GM23338 (cell line): ENCODE measurements at regions not wholly inside any gene's neighbourhood (a gene's known extent, or its start where the extent isn't known, plus 50 kb on each side); places are given as distances from the start of the nearest gene placed in this dataset.

Experiments
- ATAC-seq: fragments of 200-7000 bp; cut with Tn5 transposase; 3 replicates; pipeline ENCODE4 v1.9.1; 2020
- DNase-seq: peaks from one replicate; pipeline ENCODE4 v3.0.0-alpha.2; 2015; ENCODE audit warnings: low spot score
- H2AFZ ChIP-seq: fragments of 200-600 bp; sonication (generic); 2 replicates; pipeline ENCODE4 v1.8.0; 2016; ENCODE audit warnings: antibody characterized with exemption, mild to moderate bottlenecking, moderate library complexity
- H3F3A ChIP-seq: fragments of 200-600 bp; sonication (generic); replicated peaks from 2 replicates; pipeline ENCODE4 v1.8.0; 2017; ENCODE audit warnings: antibody characterized with exemption, mixed run types, low read depth
- H3K27ac ChIP-seq: fragments of 200-600 bp; sonication (generic); 2 replicates; pipeline ENCODE4 v1.6.1; 2016; ENCODE audit warnings: low read depth
- H3K27me3 ChIP-seq: fragments of 200-600 bp; sonication (generic); 2 replicates; pipeline ENCODE4 v1.8.0; 2016; ENCODE audit warnings: mild to moderate bottlenecking, mixed run types, moderate library complexity; ENCODE audit not compliant: insufficient read depth
- H3K36me3 ChIP-seq: fragments of 200-600 bp; sonication (generic); 2 replicates; pipeline ENCODE4 v1.8.0; 2016; ENCODE audit warnings: mild to moderate bottlenecking; ENCODE audit not compliant: insufficient read depth
- H3K4me1 ChIP-seq: fragments of 200-600 bp; sonication (generic); 2 replicates; pipeline ENCODE4 v1.8.0; 2016; ENCODE audit warnings: mild to moderate bottlenecking, moderate library complexity; ENCODE audit not compliant: insufficient read depth
- H3K4me2 ChIP-seq: fragments of 200-600 bp; sonication (generic); 2 replicates; pipeline ENCODE4 v1.7.1; 2017; ENCODE audit warnings: mixed run types
- H3K4me3 ChIP-seq: fragments of 200-600 bp; sonication (generic); 2 replicates; pipeline ENCODE4 v1.6.1; 2016; ENCODE audit warnings: mixed run types
- H3K79me2 ChIP-seq: fragments of 200-600 bp; sonication (generic); replicated peaks from 2 replicates; pipeline ENCODE4 v1.8.0; 2017; ENCODE audit warnings: mild to moderate bottlenecking; ENCODE audit not compliant: insufficient read depth
- H3K9me2 ChIP-seq: fragments of 200-600 bp; sonication (generic); 2 replicates; pipeline ENCODE4 v1.8.0; 2017; ENCODE audit not compliant: insufficient read depth
- H4K20me1 ChIP-seq: fragments of 200-600 bp; sonication (generic); replicated peaks from 2 replicates; pipeline ENCODE4 v1.8.0; 2017; ENCODE audit warnings: mild to moderate bottlenecking; ENCODE audit not compliant: insufficient read depth
- H3K27ac Mint-ChIP-seq: 2 replicates; pipeline ENCODE4 v1.8.0; 2020; ENCODE audit warnings: inconsistent platforms, mild to moderate bottlenecking, moderate library complexity, mixed read lengths
- H3K27me3 Mint-ChIP-seq: 3 replicates; pipeline ENCODE4 v1.8.0; 2022; ENCODE audit warnings: low read depth, mild to moderate bottlenecking, moderate library complexity, mixed read lengths, inconsistent platforms; ENCODE audit not compliant: insufficient read depth, poor library complexity
- H3K36me3 Mint-ChIP-seq: 3 replicates; pipeline ENCODE4 v1.8.0; 2021; ENCODE audit warnings: low read depth, mild to moderate bottlenecking, inconsistent platforms, moderate library complexity, mixed read lengths
- H3K4me1 Mint-ChIP-seq: 3 replicates; pipeline ENCODE4 v1.8.0; 2020; ENCODE audit warnings: mild to moderate bottlenecking, inconsistent platforms, mixed read lengths
- H3K4me3 Mint-ChIP-seq: 3 replicates; pipeline ENCODE4 v1.8.0; 2021; ENCODE audit warnings: moderate library complexity, mild to moderate bottlenecking, inconsistent platforms, mixed read lengths
- H3K9me3 Mint-ChIP-seq: 3 replicates; pipeline ENCODE4 v1.8.0; 2020; ENCODE audit warnings: moderate library complexity, mild to moderate bottlenecking, inconsistent platforms, mixed read lengths
- CREB1 ChIP-seq: fragments of 250-450 bp; sonication (Bioruptor Pico); IDR thresholded peaks from 2 replicates; pipeline ENCODE4 v1.5.0; 2020; ENCODE audit warnings: low read depth, mild to moderate bottlenecking, moderate library complexity
- CTCF ChIP-seq, 2 experiments: fragments of 200-600 bp in 1 of 2; sonication (generic) in 1 of 2; conservative IDR thresholded peaks; 2 replicates each; pipeline versions ENCODE4 v1.5.1 to v1.6.1; 2016 to 2017; ENCODE audit warnings: antibody characterized with exemption in 2 of 2, low read depth in 2 of 2, mild to moderate bottlenecking in 2 of 2, moderate library complexity in 1 of 2
- ETS1 ChIP-seq: IDR thresholded peaks from 2 replicates; pipeline ENCODE4 v1.6.1; 2016; ENCODE audit warnings: antibody characterized with exemption
- EZH2 ChIP-seq: fragments of 200-600 bp; sonication (generic); IDR thresholded peaks from one replicate; pipeline ENCODE4 v1.8.0; 2017; ENCODE audit warnings: antibody characterized with exemption, mild to moderate bottlenecking, low read depth; ENCODE audit not compliant: unreplicated experiment
- EZH2phosphoT487 ChIP-seq: fragments of 200-600 bp; sonication (generic); IDR thresholded peaks from one replicate; pipeline ENCODE4 v1.8.1; 2018; ENCODE audit warnings: antibody characterized with exemption; ENCODE audit not compliant: unreplicated experiment
- JUNB ChIP-seq: IDR thresholded peaks from one replicate; pipeline ENCODE4 v1.6.1; 2016; ENCODE audit warnings: antibody characterized with exemption; ENCODE audit not compliant: unreplicated experiment
- NANOG ChIP-seq: IDR thresholded peaks from 2 replicates; pipeline ENCODE4 v1.6.1; 2016; ENCODE audit warnings: antibody characterized with exemption, borderline replicate concordance
- POLR2AphosphoS5 ChIP-seq: IDR thresholded peaks from 2 replicates; pipeline ENCODE4 v1.6.1; 2016; ENCODE audit warnings: antibody characterized with exemption, low read depth
- REST ChIP-seq: IDR thresholded peaks from one replicate; pipeline ENCODE4 v1.6.1; 2018; ENCODE audit warnings: antibody characterized with exemption; ENCODE audit not compliant: unreplicated experiment
- STAT1 ChIP-seq: IDR thresholded peaks from one replicate; pipeline ENCODE4 v1.6.1; 2016; ENCODE audit warnings: antibody characterized with exemption; ENCODE audit not compliant: unreplicated experiment
- ZNF114 ChIP-seq: fragments of 250-450 bp; sonication (Bioruptor Pico); IDR thresholded peaks from 2 replicates; pipeline ENCODE4 v1.5.0; 2020; ENCODE audit warnings: mild to moderate bottlenecking, moderate library complexity
- ZNF331 ChIP-seq: fragments of 250-450 bp; sonication (Bioruptor Pico); IDR thresholded peaks from 2 replicates; pipeline ENCODE4 v1.5.0; 2020; ENCODE audit warnings: low read depth, mild to moderate bottlenecking, moderate library complexity
- ZNF462 ChIP-seq: fragments of 250-450 bp; sonication (Bioruptor Pico); IDR thresholded peaks from 2 replicates; pipeline ENCODE4 v1.5.0; 2020; ENCODE audit warnings: mild to moderate bottlenecking, moderate library complexity

- Histone ChIP-seq H3K27me3 (no peaks in the 10 kb centered on the region), H3F3A (no peaks in the 10 kb centered on the region), H3K36me3 (no peaks in the 10 kb centered on the region), H3K79me2 (no peaks in the 10 kb centered on the region), H3K27ac (no peak overlapping the region), H3K4me1 (no peaks in the 10 kb centered on the region), H3K4me2 (no peak overlapping the region), H3K9me2 (no peaks in the 10 kb centered on the region), H2AFZ (no peak overlapping the region), H4K20me1 (no peaks in the 10 kb centered on the region), H3K4me3 (no peak overlapping the region)
- no peak for DNase-seq
- H3K4me3 Mint-ChIP-seq = no peak overlapping the region
- H3K9me3 Mint-ChIP-seq = no peaks in the 10 kb centered on the region
- no peak overlapping the region for H3K27ac Mint-ChIP-seq
- no peaks in the 10 kb centered on the region for H3K4me1 Mint-ChIP-seq
- no peaks in the 10 kb centered on the region for H3K36me3 Mint-ChIP-seq
- no peak for TF ChIP-seq ZNF331 (CRISPR knock-in tag)
- TF ChIP-seq JUNB = no peak
- TF ChIP-seq ZNF114 = no peak
- no peak for TF ChIP-seq NANOG
- no peak for TF ChIP-seq STAT1
- no peak for TF ChIP-seq ZNF462 (CRISPR knock-in tag)
- no peak for TF ChIP-seq EZH2
- no peak for TF ChIP-seq CREB1 (CRISPR knock-in tag)
- no peak for TF ChIP-seq EZH2phosphoT487
- TF ChIP-seq ETS1 = no peak
- TF ChIP-seq CTCF (conservative IDR thresholded peaks at IDR 0.05; ENCODE audit: low read depth in 2 of 2) = no peak
- TF ChIP-seq REST = no peak
- TF ChIP-seq POLR2AphosphoS5 = no peak
- ATAC-seq = no peak
- no peaks in the 10 kb centered on the region for H3K27me3 Mint-ChIP-seq
These were observed 83.8 kb downstream of the CCER1 start for GRCh38 chr12:90870971-90871725.
